GM23338 (cell line): ENCODE measurements at regions not wholly inside any gene's neighbourhood (a gene's known extent, or its start where the extent isn't known, plus 50 kb on each side); places are given as distances from the start of the nearest gene placed in this dataset.

Experiments used
- ATAC-seq: fragments of 200-7000 bp; cut with Tn5 transposase; 3 replicates; pipeline ENCODE4 v1.9.1; 2020
- DNase-seq: peaks from one replicate; pipeline ENCODE4 v3.0.0-alpha.2; 2015; ENCODE audit warnings: low spot score
- H2AFZ ChIP-seq: fragments of 200-600 bp; sonication (generic); 2 replicates; pipeline ENCODE4 v1.8.0; 2016; ENCODE audit warnings: antibody characterized with exemption, mild to moderate bottlenecking, moderate library complexity
- H3F3A ChIP-seq: fragments of 200-600 bp; sonication (generic); replicated peaks from 2 replicates; pipeline ENCODE4 v1.8.0; 2017; ENCODE audit warnings: antibody characterized with exemption, mixed run types, low read depth
- H3K27ac ChIP-seq: fragments of 200-600 bp; sonication (generic); 2 replicates; pipeline ENCODE4 v1.6.1; 2016; ENCODE audit warnings: low read depth
- H3K27me3 ChIP-seq: fragments of 200-600 bp; sonication (generic); 2 replicates; pipeline ENCODE4 v1.8.0; 2016; ENCODE audit warnings: mild to moderate bottlenecking, mixed run types, moderate library complexity; ENCODE audit not compliant: insufficient read depth
- H3K36me3 ChIP-seq: fragments of 200-600 bp; sonication (generic); 2 replicates; pipeline ENCODE4 v1.8.0; 2016; ENCODE audit warnings: mild to moderate bottlenecking; ENCODE audit not compliant: insufficient read depth
- H3K4me1 ChIP-seq: fragments of 200-600 bp; sonication (generic); 2 replicates; pipeline ENCODE4 v1.8.0; 2016; ENCODE audit warnings: mild to moderate bottlenecking, moderate library complexity; ENCODE audit not compliant: insufficient read depth
- H3K4me2 ChIP-seq: fragments of 200-600 bp; sonication (generic); 2 replicates; pipeline ENCODE4 v1.7.1; 2017; ENCODE audit warnings: mixed run types
- H3K4me3 ChIP-seq: fragments of 200-600 bp; sonication (generic); 2 replicates; pipeline ENCODE4 v1.6.1; 2016; ENCODE audit warnings: mixed run types
- H3K79me2 ChIP-seq: fragments of 200-600 bp; sonication (generic); replicated peaks from 2 replicates; pipeline ENCODE4 v1.8.0; 2017; ENCODE audit warnings: mild to moderate bottlenecking; ENCODE audit not compliant: insufficient read depth
- H3K9me2 ChIP-seq: fragments of 200-600 bp; sonication (generic); 2 replicates; pipeline ENCODE4 v1.8.0; 2017; ENCODE audit not compliant: insufficient read depth
- H4K20me1 ChIP-seq: fragments of 200-600 bp; sonication (generic); replicated peaks from 2 replicates; pipeline ENCODE4 v1.8.0; 2017; ENCODE audit warnings: mild to moderate bottlenecking; ENCODE audit not compliant: insufficient read depth
- H3K27ac Mint-ChIP-seq: 2 replicates; pipeline ENCODE4 v1.8.0; 2020; ENCODE audit warnings: inconsistent platforms, mild to moderate bottlenecking, moderate library complexity, mixed read lengths
- H3K27me3 Mint-ChIP-seq: 3 replicates; pipeline ENCODE4 v1.8.0; 2022; ENCODE audit warnings: low read depth, mild to moderate bottlenecking, moderate library complexity, mixed read lengths, inconsistent platforms; ENCODE audit not compliant: insufficient read depth, poor library complexity
- H3K36me3 Mint-ChIP-seq: 3 replicates; pipeline ENCODE4 v1.8.0; 2021; ENCODE audit warnings: low read depth, mild to moderate bottlenecking, inconsistent platforms, moderate library complexity, mixed read lengths
- H3K4me1 Mint-ChIP-seq: 3 replicates; pipeline ENCODE4 v1.8.0; 2020; ENCODE audit warnings: mild to moderate bottlenecking, inconsistent platforms, mixed read lengths
- H3K4me3 Mint-ChIP-seq: 3 replicates; pipeline ENCODE4 v1.8.0; 2021; ENCODE audit warnings: moderate library complexity, mild to moderate bottlenecking, inconsistent platforms, mixed read lengths
- H3K9me3 Mint-ChIP-seq: 3 replicates; pipeline ENCODE4 v1.8.0; 2020; ENCODE audit warnings: moderate library complexity, mild to moderate bottlenecking, inconsistent platforms, mixed read lengths
- CREB1 ChIP-seq: fragments of 250-450 bp; sonication (Bioruptor Pico); IDR thresholded peaks from 2 replicates; pipeline ENCODE4 v1.5.0; 2020; ENCODE audit warnings: low read depth, mild to moderate bottlenecking, moderate library complexity
- EZH2 ChIP-seq: fragments of 200-600 bp; sonication (generic); IDR thresholded peaks from one replicate; pipeline ENCODE4 v1.8.0; 2017; ENCODE audit warnings: antibody characterized with exemption, mild to moderate bottlenecking, low read depth; ENCODE audit not compliant: unreplicated experiment
- EZH2phosphoT487 ChIP-seq: fragments of 200-600 bp; sonication (generic); IDR thresholded peaks from one replicate; pipeline ENCODE4 v1.8.1; 2018; ENCODE audit warnings: antibody characterized with exemption; ENCODE audit not compliant: unreplicated experiment
- JUNB ChIP-seq: IDR thresholded peaks from one replicate; pipeline ENCODE4 v1.6.1; 2016; ENCODE audit warnings: antibody characterized with exemption; ENCODE audit not compliant: unreplicated experiment
- NANOG ChIP-seq: IDR thresholded peaks from 2 replicates; pipeline ENCODE4 v1.6.1; 2016; ENCODE audit warnings: antibody characterized with exemption, borderline replicate concordance
- POLR2AphosphoS5 ChIP-seq: IDR thresholded peaks from 2 replicates; pipeline ENCODE4 v1.6.1; 2016; ENCODE audit warnings: antibody characterized with exemption, low read depth
- STAT1 ChIP-seq: IDR thresholded peaks from one replicate; pipeline ENCODE4 v1.6.1; 2016; ENCODE audit warnings: antibody characterized with exemption; ENCODE audit not compliant: unreplicated experiment
- ZNF114 ChIP-seq: fragments of 250-450 bp; sonication (Bioruptor Pico); IDR thresholded peaks from 2 replicates; pipeline ENCODE4 v1.5.0; 2020; ENCODE audit warnings: mild to moderate bottlenecking, moderate library complexity
- ZNF331 ChIP-seq: fragments of 250-450 bp; sonication (Bioruptor Pico); IDR thresholded peaks from 2 replicates; pipeline ENCODE4 v1.5.0; 2020; ENCODE audit warnings: low read depth, mild to moderate bottlenecking, moderate library complexity
- TF ChIP-seq, protein P1 (sequence below), 2 experiments: fragments of 200-600 bp in 1 of 2; sonication (generic) in 1 of 2; conservative IDR thresholded peaks; 2 replicates each; pipeline versions ENCODE4 v1.5.1 to v1.6.1; 2016 to 2017; ENCODE audit warnings: antibody characterized with exemption in 2 of 2, low read depth in 2 of 2, mild to moderate bottlenecking in 2 of 2, moderate library complexity in 1 of 2
- TF ChIP-seq, protein P2 (sequence below): IDR thresholded peaks from 2 replicates; pipeline ENCODE4 v1.6.1; 2016; ENCODE audit warnings: antibody characterized with exemption
- TF ChIP-seq, protein P3 (sequence below): IDR thresholded peaks from one replicate; pipeline ENCODE4 v1.6.1; 2018; ENCODE audit warnings: antibody characterized with exemption; ENCODE audit not compliant: unreplicated experiment
- TF ChIP-seq, protein P4 (sequence below): fragments of 250-450 bp; sonication (Bioruptor Pico); IDR thresholded peaks from 2 replicates; pipeline ENCODE4 v1.5.0; 2020; ENCODE audit warnings: mild to moderate bottlenecking, moderate library complexity

DNA sequence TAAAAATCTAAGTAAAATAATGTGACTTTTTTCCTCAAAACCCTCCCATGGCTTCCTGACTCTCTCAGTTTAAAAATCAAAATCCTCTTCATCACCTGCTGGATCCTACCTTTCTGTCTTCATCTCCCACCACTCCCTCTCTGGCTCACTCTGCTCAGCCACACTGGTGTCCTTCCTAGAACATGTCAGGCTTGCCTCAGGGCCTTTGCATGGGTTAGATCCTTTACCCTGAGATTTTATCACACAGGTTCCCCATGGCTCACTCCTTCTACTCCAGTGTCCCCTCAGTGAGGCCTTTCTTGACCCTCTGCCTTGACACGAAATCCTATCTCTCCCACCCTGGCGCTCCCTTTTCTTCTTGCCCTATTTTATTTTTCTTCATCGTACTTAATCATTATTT, 141.8 kb downstream of the RPL22L1 start:
- DNase-seq: no peak
- H2AFZ ChIP-seq: no peak overlapping the region
- no peak overlapping the region for H3K27ac Mint-ChIP-seq
- H3K36me3 Mint-ChIP-seq: no peaks in the 10 kb centered on the region
- H3K4me2 ChIP-seq: no peak overlapping the region
- H3K4me1 ChIP-seq: peaks cover 13% of the 10 kb centered on the region
- ATAC-seq: no peak
- H3K27me3 ChIP-seq: no peaks in the 10 kb centered on the region
- no peaks in the 10 kb centered on the region for H3F3A ChIP-seq
- no peak overlapping the region for H3K4me3 Mint-ChIP-seq
- no peaks in the 10 kb centered on the region for H4K20me1 ChIP-seq
- H3K36me3 ChIP-seq: no peaks in the 10 kb centered on the region
- peaks cover 7% of the 10 kb centered on the region; the same call in 1 of the 2 replicates for H3K9me2 ChIP-seq
- H3K9me3 Mint-ChIP-seq: no peaks in the 10 kb centered on the region
- H3K27me3 Mint-ChIP-seq: peaks cover 2% of the 10 kb centered on the region
- no peak overlapping the region for H3K4me3 ChIP-seq
- TF ChIP-seq POLR2AphosphoS5 (no peak), ZNF331 (CRISPR knock-in tag) (no peak), EZH2phosphoT487 (no peak), EZH2 (no peak), ZNF114 (CRISPR knock-in tag) (no peak), CREB1 (CRISPR knock-in tag) (no peak), STAT1 (no peak), JUNB (no peak), NANOG (no peak)
- TF ChIP-seq, protein P1, sequence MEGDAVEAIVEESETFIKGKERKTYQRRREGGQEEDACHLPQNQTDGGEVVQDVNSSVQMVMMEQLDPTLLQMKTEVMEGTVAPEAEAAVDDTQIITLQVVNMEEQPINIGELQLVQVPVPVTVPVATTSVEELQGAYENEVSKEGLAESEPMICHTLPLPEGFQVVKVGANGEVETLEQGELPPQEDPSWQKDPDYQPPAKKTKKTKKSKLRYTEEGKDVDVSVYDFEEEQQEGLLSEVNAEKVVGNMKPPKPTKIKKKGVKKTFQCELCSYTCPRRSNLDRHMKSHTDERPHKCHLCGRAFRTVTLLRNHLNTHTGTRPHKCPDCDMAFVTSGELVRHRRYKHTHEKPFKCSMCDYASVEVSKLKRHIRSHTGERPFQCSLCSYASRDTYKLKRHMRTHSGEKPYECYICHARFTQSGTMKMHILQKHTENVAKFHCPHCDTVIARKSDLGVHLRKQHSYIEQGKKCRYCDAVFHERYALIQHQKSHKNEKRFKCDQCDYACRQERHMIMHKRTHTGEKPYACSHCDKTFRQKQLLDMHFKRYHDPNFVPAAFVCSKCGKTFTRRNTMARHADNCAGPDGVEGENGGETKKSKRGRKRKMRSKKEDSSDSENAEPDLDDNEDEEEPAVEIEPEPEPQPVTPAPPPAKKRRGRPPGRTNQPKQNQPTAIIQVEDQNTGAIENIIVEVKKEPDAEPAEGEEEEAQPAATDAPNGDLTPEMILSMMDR (conservative IDR thresholded peaks at IDR 0.05; ENCODE audit: low read depth in 2 of 2): no peak
- TF ChIP-seq, protein P2, sequence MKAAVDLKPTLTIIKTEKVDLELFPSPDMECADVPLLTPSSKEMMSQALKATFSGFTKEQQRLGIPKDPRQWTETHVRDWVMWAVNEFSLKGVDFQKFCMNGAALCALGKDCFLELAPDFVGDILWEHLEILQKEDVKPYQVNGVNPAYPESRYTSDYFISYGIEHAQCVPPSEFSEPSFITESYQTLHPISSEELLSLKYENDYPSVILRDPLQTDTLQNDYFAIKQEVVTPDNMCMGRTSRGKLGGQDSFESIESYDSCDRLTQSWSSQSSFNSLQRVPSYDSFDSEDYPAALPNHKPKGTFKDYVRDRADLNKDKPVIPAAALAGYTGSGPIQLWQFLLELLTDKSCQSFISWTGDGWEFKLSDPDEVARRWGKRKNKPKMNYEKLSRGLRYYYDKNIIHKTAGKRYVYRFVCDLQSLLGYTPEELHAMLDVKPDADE: no peak
- TF ChIP-seq, protein P3, sequence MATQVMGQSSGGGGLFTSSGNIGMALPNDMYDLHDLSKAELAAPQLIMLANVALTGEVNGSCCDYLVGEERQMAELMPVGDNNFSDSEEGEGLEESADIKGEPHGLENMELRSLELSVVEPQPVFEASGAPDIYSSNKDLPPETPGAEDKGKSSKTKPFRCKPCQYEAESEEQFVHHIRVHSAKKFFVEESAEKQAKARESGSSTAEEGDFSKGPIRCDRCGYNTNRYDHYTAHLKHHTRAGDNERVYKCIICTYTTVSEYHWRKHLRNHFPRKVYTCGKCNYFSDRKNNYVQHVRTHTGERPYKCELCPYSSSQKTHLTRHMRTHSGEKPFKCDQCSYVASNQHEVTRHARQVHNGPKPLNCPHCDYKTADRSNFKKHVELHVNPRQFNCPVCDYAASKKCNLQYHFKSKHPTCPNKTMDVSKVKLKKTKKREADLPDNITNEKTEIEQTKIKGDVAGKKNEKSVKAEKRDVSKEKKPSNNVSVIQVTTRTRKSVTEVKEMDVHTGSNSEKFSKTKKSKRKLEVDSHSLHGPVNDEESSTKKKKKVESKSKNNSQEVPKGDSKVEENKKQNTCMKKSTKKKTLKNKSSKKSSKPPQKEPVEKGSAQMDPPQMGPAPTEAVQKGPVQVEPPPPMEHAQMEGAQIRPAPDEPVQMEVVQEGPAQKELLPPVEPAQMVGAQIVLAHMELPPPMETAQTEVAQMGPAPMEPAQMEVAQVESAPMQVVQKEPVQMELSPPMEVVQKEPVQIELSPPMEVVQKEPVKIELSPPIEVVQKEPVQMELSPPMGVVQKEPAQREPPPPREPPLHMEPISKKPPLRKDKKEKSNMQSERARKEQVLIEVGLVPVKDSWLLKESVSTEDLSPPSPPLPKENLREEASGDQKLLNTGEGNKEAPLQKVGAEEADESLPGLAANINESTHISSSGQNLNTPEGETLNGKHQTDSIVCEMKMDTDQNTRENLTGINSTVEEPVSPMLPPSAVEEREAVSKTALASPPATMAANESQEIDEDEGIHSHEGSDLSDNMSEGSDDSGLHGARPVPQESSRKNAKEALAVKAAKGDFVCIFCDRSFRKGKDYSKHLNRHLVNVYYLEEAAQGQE: no peak
- TF ChIP-seq, protein P4, sequence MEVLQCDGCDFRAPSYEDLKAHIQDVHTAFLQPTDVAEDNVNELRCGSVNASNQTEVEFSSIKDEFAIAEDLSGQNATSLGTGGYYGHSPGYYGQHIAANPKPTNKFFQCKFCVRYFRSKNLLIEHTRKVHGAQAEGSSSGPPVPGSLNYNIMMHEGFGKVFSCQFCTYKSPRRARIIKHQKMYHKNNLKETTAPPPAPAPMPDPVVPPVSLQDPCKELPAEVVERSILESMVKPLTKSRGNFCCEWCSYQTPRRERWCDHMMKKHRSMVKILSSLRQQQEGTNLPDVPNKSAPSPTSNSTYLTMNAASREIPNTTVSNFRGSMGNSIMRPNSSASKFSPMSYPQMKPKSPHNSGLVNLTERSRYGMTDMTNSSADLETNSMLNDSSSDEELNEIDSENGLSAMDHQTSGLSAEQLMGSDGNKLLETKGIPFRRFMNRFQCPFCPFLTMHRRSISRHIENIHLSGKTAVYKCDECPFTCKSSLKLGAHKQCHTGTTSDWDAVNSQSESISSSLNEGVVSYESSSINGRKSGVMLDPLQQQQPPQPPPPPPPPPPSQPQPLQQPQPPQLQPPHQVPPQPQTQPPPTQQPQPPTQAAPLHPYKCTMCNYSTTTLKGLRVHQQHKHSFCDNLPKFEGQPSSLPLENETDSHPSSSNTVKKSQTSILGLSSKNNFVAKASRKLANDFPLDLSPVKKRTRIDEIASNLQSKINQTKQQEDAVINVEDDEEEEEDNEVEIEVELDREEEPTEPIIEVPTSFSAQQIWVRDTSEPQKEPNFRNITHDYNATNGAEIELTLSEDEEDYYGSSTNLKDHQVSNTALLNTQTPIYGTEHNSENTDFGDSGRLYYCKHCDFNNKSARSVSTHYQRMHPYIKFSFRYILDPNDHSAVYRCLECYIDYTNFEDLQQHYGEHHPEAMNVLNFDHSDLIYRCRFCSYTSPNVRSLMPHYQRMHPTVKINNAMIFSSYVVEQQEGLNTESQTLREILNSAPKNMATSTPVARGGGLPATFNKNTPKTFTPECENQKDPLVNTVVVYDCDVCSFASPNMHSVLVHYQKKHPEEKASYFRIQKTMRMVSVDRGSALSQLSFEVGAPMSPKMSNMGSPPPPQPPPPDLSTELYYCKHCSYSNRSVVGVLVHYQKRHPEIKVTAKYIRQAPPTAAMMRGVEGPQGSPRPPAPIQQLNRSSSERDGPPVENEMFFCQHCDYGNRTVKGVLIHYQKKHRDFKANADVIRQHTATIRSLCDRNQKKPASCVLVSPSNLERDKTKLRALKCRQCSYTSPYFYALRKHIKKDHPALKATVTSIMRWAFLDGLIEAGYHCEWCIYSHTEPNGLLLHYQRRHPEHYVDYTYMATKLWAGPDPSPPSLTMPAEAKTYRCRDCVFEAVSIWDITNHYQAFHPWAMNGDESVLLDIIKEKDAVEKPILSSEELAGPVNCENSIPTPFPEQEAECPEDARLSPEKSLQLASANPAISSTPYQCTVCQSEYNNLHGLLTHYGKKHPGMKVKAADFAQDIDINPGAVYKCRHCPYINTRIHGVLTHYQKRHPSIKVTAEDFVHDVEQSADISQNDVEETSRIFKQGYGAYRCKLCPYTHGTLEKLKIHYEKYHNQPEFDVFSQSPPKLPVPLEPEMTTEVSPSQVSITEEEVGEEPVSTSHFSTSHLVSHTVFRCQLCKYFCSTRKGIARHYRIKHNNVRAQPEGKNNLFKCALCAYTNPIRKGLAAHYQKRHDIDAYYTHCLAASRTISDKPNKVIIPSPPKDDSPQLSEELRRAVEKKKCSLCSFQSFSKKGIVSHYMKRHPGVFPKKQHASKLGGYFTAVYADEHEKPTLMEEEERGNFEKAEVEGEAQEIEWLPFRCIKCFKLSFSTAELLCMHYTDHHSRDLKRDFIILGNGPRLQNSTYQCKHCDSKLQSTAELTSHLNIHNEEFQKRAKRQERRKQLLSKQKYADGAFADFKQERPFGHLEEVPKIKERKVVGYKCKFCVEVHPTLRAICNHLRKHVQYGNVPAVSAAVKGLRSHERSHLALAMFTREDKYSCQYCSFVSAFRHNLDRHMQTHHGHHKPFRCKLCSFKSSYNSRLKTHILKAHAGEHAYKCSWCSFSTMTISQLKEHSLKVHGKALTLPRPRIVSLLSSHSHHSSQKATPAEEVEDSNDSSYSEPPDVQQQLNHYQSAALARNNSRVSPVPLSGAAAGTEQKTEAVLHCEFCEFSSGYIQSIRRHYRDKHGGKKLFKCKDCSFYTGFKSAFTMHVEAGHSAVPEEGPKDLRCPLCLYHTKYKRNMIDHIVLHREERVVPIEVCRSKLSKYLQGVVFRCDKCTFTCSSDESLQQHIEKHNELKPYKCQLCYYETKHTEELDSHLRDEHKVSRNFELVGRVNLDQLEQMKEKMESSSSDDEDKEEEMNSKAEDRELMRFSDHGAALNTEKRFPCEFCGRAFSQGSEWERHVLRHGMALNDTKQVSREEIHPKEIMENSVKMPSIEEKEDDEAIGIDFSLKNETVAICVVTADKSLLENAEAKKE (CRISPR knock-in tag): no peak
- H3K4me1 Mint-ChIP-seq: peaks cover 6% of the 10 kb centered on the region
- H3K27ac ChIP-seq: no peak overlapping the region
- no peaks in the 10 kb centered on the region for H3K79me2 ChIP-seq
